Hematopoietic multipotent progenitor cell treated with erythropoietin and hydrocortisone succinate and interleukin-3 and kit ligand, for 17 days (in vitro differentiated cells): ENCODE measurements at regions not wholly inside any gene's neighbourhood (a gene's known extent, or its start where the extent isn't known, plus 50 kb on each side); places are given as distances from the start of the nearest gene placed in this dataset.

Experiments used
- DNase-seq: peaks from one replicate; pipeline ENCODE4 v3.0.0-alpha.2; 2015; ENCODE audit warnings: low spot score

GRCh38 chr4:19401301-19402080, 850.2 kb upstream of the SLIT2 start:
- no peak for DNase-seq

GRCh38 chr4:19400820-19401219, 850.9 kb upstream of the SLIT2 start:
- no peak for DNase-seq

GRCh38 chr4:19399001-19399400, 852.7 kb upstream of the SLIT2 start:
- no peak for DNase-seq

GRCh38 chr4:19386786-19387185, 864.9 kb upstream of the SLIT2 start:
- DNase-seq = no peak

GRCh38 chr4:19382993-19383756, 868.5 kb upstream of the SLIT2 start:
- no peak for DNase-seq

GRCh38 chr4:19381068-19381467, 870.6 kb upstream of the SLIT2 start:
- DNase-seq = no peak

DNA sequence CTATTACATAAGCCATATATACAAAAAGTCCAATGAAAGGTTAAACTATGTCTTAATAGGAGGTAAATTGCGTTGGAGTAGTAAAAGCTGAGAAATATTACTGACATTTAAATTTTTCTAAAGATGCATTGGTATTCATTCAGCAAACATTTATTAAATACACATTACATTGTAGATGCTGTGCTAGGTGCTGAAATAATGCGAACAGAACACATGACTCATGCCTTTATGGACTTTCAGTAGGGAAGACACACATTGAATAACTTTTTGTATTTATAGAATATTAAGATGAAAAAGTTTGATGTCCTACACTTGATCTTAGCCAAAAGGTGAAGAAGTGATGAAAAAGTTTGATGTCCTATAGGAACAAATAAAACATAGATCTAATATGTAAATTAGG, 871.1 kb upstream of the SLIT2 start:
- DNase-seq = no peak

- DNase-seq = no peak
Observed at GRCh38 chr4:19379191-19379708, 872.5 kb upstream of the SLIT2 start.

- no peak for DNase-seq
Observed at GRCh38 chr4:19375931-19376330, 875.8 kb upstream of the SLIT2 start.

DNA sequence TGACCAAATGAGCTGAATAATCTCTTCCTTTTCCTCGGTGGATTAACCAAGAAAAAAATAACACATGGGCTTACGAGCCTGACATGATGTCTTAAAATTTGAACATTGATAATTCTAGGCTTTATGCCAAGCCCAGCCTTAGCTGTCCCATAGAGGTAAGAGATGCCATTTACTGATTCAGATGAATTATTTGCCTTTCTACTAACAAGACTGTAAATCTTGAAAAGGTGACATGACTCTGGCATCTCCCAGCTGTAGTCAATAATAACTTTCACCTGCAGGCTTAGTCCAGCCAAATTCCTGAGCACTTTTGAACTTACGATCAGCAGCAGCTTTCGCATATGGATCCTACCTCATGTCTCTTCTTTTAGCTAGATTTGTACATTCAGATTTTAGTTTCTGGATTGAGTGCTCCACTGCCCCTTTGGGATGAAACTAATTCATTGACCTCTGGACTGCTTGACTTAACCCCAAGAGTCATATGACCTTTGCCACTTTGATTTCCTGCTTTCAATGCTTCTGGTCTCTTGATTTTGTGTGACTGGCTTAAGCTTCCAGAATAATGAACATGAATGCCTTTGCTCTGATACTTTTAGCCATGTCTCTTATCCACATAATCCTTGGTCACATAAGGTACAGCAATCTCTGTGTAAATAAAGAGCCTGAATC, 876.4 kb upstream of the SLIT2 start:
- DNase-seq = no peak

DNA sequence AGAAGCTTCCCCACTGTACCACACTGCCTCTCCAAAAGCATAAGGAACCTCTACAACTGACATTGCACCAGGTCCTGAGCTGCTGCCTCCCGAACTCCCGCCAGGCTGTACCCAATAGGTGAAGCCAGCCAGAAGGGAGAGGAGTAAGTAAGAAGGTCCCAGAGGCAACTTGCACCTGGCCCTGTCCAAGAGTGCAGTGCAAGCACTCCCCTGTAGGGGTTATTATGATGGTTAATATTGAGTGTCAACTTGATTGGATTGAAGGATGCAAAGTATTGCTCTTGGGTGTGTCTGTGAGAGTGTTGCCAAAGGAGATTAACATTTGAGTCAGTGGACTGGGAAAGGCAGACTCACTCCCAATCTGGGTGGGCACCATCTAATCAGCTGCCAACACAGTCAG, 879.3 kb upstream of the SLIT2 start:
- DNase-seq = no peak

GRCh38 chr4:19368800-19369199, 882.9 kb upstream of the SLIT2 start:
- no peak for DNase-seq

- DNase-seq = no peak
Observed at GRCh38 chr4:19366916-19367315, 884.8 kb upstream of the SLIT2 start.

DNA sequence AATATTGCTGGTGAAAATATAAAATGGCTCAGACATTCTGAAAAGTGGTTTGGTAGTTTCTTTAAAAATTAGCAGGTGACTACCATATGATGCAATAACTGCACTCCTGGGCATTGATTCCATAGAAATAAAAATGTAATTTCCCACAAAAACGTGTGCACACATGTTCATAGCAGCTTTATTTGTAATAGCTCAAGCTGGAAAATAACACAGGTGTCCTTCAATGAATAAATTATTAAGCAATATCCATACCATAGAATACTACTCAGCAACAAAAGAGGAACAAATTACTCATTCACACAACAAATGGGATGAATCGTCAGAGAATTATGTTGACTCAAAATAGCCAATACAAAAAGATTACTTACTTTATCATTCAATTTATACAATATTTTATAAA, 893.7 kb upstream of the SLIT2 start:
- DNase-seq = no peak

GRCh38 chr4:19349416-19349815, 902.3 kb upstream of the SLIT2 start:
- no peak for DNase-seq

DNA sequence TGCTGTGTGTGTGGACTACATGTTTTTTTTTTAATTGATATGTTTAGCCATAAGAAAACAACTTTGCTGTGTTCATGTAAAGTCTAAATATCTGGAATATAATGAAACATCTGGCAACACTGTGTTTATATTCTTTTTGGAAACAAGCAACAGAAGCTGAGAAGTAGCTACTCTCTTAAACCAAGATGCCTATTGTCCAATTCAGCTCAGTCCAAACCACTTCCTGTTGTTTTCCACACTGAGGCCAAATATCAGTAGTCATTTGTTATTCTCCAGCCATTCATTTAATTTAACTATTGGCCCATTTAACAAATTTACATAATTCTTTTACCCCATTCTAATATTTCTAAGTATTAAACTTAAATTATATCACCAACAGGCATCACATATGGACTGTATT, 903.0 kb upstream of the SLIT2 start:
- DNase-seq = no peak

DNA sequence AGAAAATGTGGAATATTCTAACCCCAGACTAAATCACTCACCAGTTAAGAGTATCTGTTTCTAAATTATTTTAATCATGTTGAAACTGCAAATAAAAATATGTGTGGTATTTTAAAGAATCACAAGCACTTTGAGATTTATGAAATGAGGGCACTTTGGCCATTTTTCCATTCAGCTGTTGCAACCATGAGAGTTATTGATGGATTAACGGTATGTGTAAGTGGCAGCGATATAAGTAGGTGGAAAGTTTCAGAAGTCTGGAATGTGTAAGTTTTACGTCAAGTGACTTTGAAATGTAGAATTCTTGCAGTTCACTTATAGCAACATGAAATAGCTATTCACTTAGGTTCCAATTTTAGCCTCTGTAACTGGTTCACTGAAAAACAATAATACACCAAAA, 905.1 kb upstream of the SLIT2 start:
- DNase-seq = no peak

DNA sequence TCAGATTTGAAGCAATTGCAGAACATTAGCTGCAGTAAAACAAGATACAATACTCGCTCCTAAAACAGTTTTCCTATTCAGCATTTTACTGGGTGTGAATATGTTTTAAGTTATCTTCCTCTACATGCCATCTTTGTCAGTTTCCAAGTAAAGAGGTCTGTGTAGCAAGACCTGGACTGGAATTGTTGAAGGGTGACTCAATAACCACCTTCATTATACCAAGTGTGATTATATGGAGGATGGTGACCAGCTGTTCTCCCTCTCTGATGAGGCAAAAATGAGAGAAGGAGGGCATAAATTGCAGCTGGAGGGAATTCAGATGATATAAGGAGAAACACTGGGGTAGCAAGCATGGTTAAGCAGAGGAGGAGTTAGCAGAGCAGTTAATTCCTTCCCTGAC, 922.1 kb upstream of the SLIT2 start:
- DNase-seq = no peak

DNA sequence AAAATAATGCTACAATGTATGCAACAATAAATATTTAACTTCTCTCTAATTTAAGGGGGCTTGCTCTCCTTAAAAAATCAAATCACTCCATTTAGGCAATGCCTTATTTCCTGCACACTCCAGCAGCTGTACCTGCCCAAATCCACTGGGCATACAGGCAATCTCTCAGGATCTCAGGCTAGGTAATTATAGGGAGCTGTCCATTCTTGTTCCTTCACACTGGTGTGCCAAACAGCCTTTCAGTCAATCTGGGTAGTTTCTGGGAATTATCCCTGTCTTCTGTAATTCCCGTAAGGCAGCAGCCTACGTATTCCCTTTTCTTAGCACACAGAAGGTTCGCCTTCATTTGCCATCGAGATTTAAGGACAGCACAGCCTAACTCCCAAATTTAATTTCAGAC, 922.6 kb upstream of the SLIT2 start:
- no peak for DNase-seq

DNA sequence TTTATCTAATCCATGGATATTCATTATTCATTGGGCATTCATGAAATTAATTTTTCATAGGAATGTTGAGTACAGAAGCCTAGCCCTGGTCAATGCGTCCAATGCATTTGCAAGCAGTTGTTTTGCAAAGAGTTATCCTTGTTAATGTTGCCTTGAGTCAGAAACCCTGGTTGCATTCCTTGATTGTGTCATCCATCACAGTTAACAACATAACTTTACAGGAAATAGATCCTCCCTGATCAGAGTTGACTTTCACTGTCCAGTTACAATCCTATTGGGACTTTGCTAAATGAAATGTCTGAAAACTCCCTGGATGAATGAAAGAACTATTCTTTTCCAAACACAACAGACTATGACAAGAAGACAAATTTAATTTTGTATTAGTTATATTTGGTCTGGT, 924.3 kb upstream of the SLIT2 start:
- no peak for DNase-seq

DNA sequence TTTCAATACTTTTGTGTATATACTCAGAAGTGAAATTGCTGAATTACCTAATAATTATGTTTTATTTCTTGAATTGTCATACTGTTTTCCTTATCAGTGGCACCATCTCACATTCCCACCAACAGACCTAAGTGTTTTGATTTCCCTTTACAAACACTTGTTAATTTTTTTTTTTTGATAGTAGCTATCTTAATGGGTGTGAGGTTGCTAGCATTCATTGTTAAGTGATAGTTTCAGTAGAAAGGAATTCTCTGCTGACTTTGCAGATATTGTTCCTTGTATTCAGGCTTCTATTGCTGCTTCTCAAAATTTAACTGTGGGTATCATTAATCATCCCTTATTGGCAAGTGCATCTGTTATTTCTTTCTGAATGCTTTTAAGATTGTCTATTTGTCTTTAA, 927.5 kb upstream of the SLIT2 start:
- no peak for DNase-seq

GRCh38 chr4:19319607-19320006, 932.1 kb upstream of the SLIT2 start:
- DNase-seq = no peak

GRCh38 chr4:19317377-19317776, 934.3 kb upstream of the SLIT2 start:
- DNase-seq = no peak
